ENCODE measurements at regions not wholly inside any gene's neighbourhood (a gene's known extent, or its start where the extent isn't known, plus 50 kb on each side); places are given as distances from the start of the nearest gene placed in this dataset.

- Mint-ChIP-seq H3K36me3 (ENCODE audit: low read depth) (no peaks in the 10 kb centered on the region), H3K9me3 (no peaks in the 10 kb centered on the region), H3K4me1 (peaks cover 9% of the 10 kb centered on the region; the same call in 2 of the 3 replicates), H3K4me3 (no peak overlapping the region), H3K27ac (no peak overlapping the region), H3K27me3 (ENCODE audit: insufficient read depth, low read depth, poor library complexity) (no peaks in the 10 kb centered on the region)
- Histone ChIP-seq H3K9me2 (ENCODE audit: insufficient read depth) (no peaks in the 10 kb centered on the region), H3K36me3 (ENCODE audit: insufficient read depth) (no peaks in the 10 kb centered on the region), H4K20me1 (replicated peaks; ENCODE audit: insufficient read depth) (no peaks in the 10 kb centered on the region), H3K4me3 (no peak overlapping the region), H3K27ac (ENCODE audit: low read depth) (no peak overlapping the region), H3K79me2 (replicated peaks; ENCODE audit: insufficient read depth) (no peaks in the 10 kb centered on the region), H3K4me1 (ENCODE audit: insufficient read depth) (no peaks in the 10 kb centered on the region), H3F3A (replicated peaks; ENCODE audit: low read depth) (no peaks in the 10 kb centered on the region), H3K27me3 (ENCODE audit: insufficient read depth) (no peaks in the 10 kb centered on the region), H3K4me2 (no peak overlapping the region), H2AFZ (no peak overlapping the region)
- no peak for TF ChIP-seq CREB1 (CRISPR knock-in tag; IDR thresholded peaks at IDR 0.05; ENCODE audit: low read depth)
- TF ChIP-seq REST (IDR thresholded peaks at IDR 0.05; ENCODE audit: unreplicated experiment), result no peak
- no peak for TF ChIP-seq POLR2AphosphoS5 (IDR thresholded peaks at IDR 0.05; ENCODE audit: low read depth)
- TF ChIP-seq STAT1 (IDR thresholded peaks at IDR 0.05; ENCODE audit: unreplicated experiment), result no peak
- no peak for TF ChIP-seq ZNF462 (CRISPR knock-in tag; IDR thresholded peaks at IDR 0.05)
- no peak for TF ChIP-seq ZNF331 (CRISPR knock-in tag; IDR thresholded peaks at IDR 0.05; ENCODE audit: low read depth)
- TF ChIP-seq ZNF114 (CRISPR knock-in tag; IDR thresholded peaks at IDR 0.05), result no peak
- TF ChIP-seq JUNB (IDR thresholded peaks at IDR 0.05; ENCODE audit: unreplicated experiment), result no peak
- TF ChIP-seq EZH2 (IDR thresholded peaks at IDR 0.05; ENCODE audit: low read depth, unreplicated experiment), result no peak
- TF ChIP-seq CTCF (conservative IDR thresholded peaks at IDR 0.05; ENCODE audit: low read depth in 2 of 2), result no peak
- TF ChIP-seq EZH2phosphoT487 (IDR thresholded peaks at IDR 0.05; ENCODE audit: unreplicated experiment), result no peak
- TF ChIP-seq ETS1 (IDR thresholded peaks at IDR 0.05), result no peak
- TF ChIP-seq NANOG (IDR thresholded peaks at IDR 0.05; ENCODE audit: borderline replicate concordance), result no peak
- ATAC-seq (no peak), DNase-seq (ENCODE audit: low spot score) (no peak)
Measured at GRCh38 chr10:60591119-60591518, 187.2 kb upstream of the CDK1 start.

Measured in GM23338 (cell line).